BLaER1 treated with 17β-estradiol and CSF1 and Interleukin-3, amounts not matched to agents 10 nM and 100 nM (cell line): ENCODE measurements at regions not wholly inside any gene's neighbourhood (a gene's known extent, or its start where the extent isn't known, plus 50 kb on each side); places are given as distances from the start of the nearest gene placed in this dataset.
A peak's percentile ranks its signal among the peaks of the same experiment; 100 is the strongest.
"Not testable (repeated sequence)": the region's sequence is repeated elsewhere in the genome, so short reads cannot be mapped to it uniquely, and the experiment has no call there.

ENCODE experiments used
- H3K27ac ChIP-seq, 11 experiments: shearing (Covaris generic); formaldehyde crosslinking; 2 replicates each; pipeline ENCODE4 v1.8.1; 2022
- H3K27me3 ChIP-seq, 11 experiments: shearing (Covaris generic); formaldehyde crosslinking; 2 replicates each; pipeline ENCODE4 v1.8.1; 2022
- H3K36me3 ChIP-seq, 11 experiments: shearing (Covaris generic); formaldehyde crosslinking; 2 replicates each; pipeline ENCODE4 v1.8.1; 2022
- H3K4me1 ChIP-seq, 10 experiments: shearing (Covaris generic); formaldehyde crosslinking; 2 replicates each; pipeline ENCODE4 v1.8.1; 2022
- H3K4me2 ChIP-seq, 11 experiments: shearing (Covaris generic); formaldehyde crosslinking; 2 replicates each; pipeline ENCODE4 v1.8.1; 2022
- H3K4me3 ChIP-seq, 10 experiments: shearing (Covaris generic); formaldehyde crosslinking; 2 replicates each; pipeline ENCODE4 v1.8.1; 2022
- H3K9ac ChIP-seq, 11 experiments: shearing (Covaris generic); formaldehyde crosslinking; 2 replicates each; pipeline ENCODE4 v1.8.1; 2022
- H3K9me3 ChIP-seq, 11 experiments: shearing (Covaris generic); formaldehyde crosslinking; replicated peaks in 1 of 11; 2 replicates each; pipeline ENCODE4 v1.8.1; 2022
- H4K20me1 ChIP-seq, 11 experiments: shearing (Covaris generic); formaldehyde crosslinking; 2 replicates each; pipeline ENCODE4 v1.8.1; 2022
- Cebpa-rat ChIP-seq, 11 experiments: shearing (Covaris generic); IDR thresholded peaks; 2 replicates each; pipeline ENCODE4 v1.8.1; 2022

GRCh38 chr4:19230906-19231545 is 1020.7 kb upstream of the SLIT2 start:
- H3K9ac ChIP-seq, result no peak overlapping the region
- no peaks in the 10 kb centered on the region for H3K27me3 ChIP-seq
- no peak overlapping the region for H3K4me2 ChIP-seq
- TF ChIP-seq Cebpa-rat (IDR thresholded peaks at IDR 0.05), result no peak
- H3K4me3 ChIP-seq, result no peak overlapping the region
- no peaks in the 10 kb centered on the region for H3K4me1 ChIP-seq
- H3K36me3 ChIP-seq, result no peaks in the 10 kb centered on the region
- H3K27ac ChIP-seq, result no peak overlapping the region
- no peaks in the 10 kb centered on the region for H3K9me3 ChIP-seq
- H4K20me1 ChIP-seq, result no peaks in the 10 kb centered on the region

- no peak overlapping the region for H3K27ac ChIP-seq
- no peak overlapping the region for H3K4me2 ChIP-seq
- H4K20me1 ChIP-seq, result no peaks in the 10 kb centered on the region
- H3K9me3 ChIP-seq, result no peaks in the 10 kb centered on the region
- TF ChIP-seq Cebpa-rat (IDR thresholded peaks at IDR 0.05), result no peak
- H3K4me1 ChIP-seq, result no peaks in the 10 kb centered on the region
- H3K9ac ChIP-seq, result no peak overlapping the region
- no peak overlapping the region for H3K4me3 ChIP-seq
- no peaks in the 10 kb centered on the region for H3K27me3 ChIP-seq
- H3K36me3 ChIP-seq, result no peaks in the 10 kb centered on the region
Measured at GRCh38 chr4:19227701-19228100, 1024.0 kb upstream of the SLIT2 start.

GRCh38 chr4:19224820-19225219 is 1026.9 kb upstream of the SLIT2 start:
- H3K27me3 ChIP-seq, result no peaks in the 10 kb centered on the region
- H3K9ac ChIP-seq, result no peak overlapping the region
- no peaks in the 10 kb centered on the region for H3K36me3 ChIP-seq
- no peaks in the 10 kb centered on the region for H4K20me1 ChIP-seq
- TF ChIP-seq Cebpa-rat (IDR thresholded peaks at IDR 0.05), result no peak
- no peak overlapping the region for H3K27ac ChIP-seq
- no peaks in the 10 kb centered on the region for H3K9me3 ChIP-seq
- no peaks in the 10 kb centered on the region for H3K4me1 ChIP-seq
- no peak overlapping the region for H3K4me3 ChIP-seq
- no peak overlapping the region for H3K4me2 ChIP-seq

GRCh38 chr4:19216476-19216875 is 1035.2 kb upstream of the SLIT2 start:
- TF ChIP-seq Cebpa-rat (IDR thresholded peaks at IDR 0.05), result no peak
- H3K27ac ChIP-seq, result no peak overlapping the region
- H3K4me1 ChIP-seq, result no peaks in the 10 kb centered on the region
- H3K4me2 ChIP-seq, result no peak overlapping the region
- H3K27me3 ChIP-seq, result no peaks in the 10 kb centered on the region
- no peaks in the 10 kb centered on the region for H4K20me1 ChIP-seq
- no peak overlapping the region for H3K9ac ChIP-seq
- H3K9me3 ChIP-seq, result no peaks in the 10 kb centered on the region
- no peaks in the 10 kb centered on the region for H3K36me3 ChIP-seq
- no peak overlapping the region for H3K4me3 ChIP-seq

GRCh38 chr4:19214591-19215186 is 1037.0 kb upstream of the SLIT2 start:
- Histone ChIP-seq H3K4me3 (no peak overlapping the region), H3K27ac (no peak overlapping the region), H4K20me1 (no peaks in the 10 kb centered on the region), H3K36me3 (no peaks in the 10 kb centered on the region), H3K4me1 (peaks cover 0 to under 1% (median 0%) of the 10 kb centered on the region in 10 experiments; a peak in 1 of 20 replicates), H3K4me2 (no peak overlapping the region), H3K27me3 (no peaks in the 10 kb centered on the region), H3K9ac (no peak overlapping the region), H3K9me3 (0 out of 22 replicates have a peak, but pooled peaks cover 0 to 7% (median 0%) of the 10 kb centered on the region in 11 experiments)
- TF ChIP-seq Cebpa-rat (IDR thresholded peaks at IDR 0.05), result no peak

GRCh38 chr4:19213388-19213787 is 1038.3 kb upstream of the SLIT2 start:
- no peaks in the 10 kb centered on the region for H4K20me1 ChIP-seq
- H3K4me3 ChIP-seq, result no peak overlapping the region
- no peak overlapping the region for H3K9ac ChIP-seq
- 0 out of 22 replicates have a peak, but pooled peaks cover 0 to 7% (median 0%) of the 10 kb centered on the region in 11 experiments for H3K9me3 ChIP-seq
- H3K4me1 ChIP-seq, result peaks cover 0 to 6% (median 0%) of the 10 kb centered on the region in 10 experiments; a peak in 3 of 20 replicates
- H3K27me3 ChIP-seq, result no peaks in the 10 kb centered on the region
- H3K36me3 ChIP-seq, result no peaks in the 10 kb centered on the region
- no peak for TF ChIP-seq Cebpa-rat (IDR thresholded peaks at IDR 0.05)
- no peak overlapping the region for H3K27ac ChIP-seq
- no peak overlapping the region for H3K4me2 ChIP-seq

GRCh38 chr4:19205853-19206252 is 1045.9 kb upstream of the SLIT2 start:
- Histone ChIP-seq H3K4me2 (no peak overlapping the region), H3K9me3 (0 out of 22 replicates have a peak, but pooled peaks cover 0 to 7% (median 0%) of the 10 kb centered on the region in 11 experiments), H3K36me3 (no peaks in the 10 kb centered on the region), H3K4me3 (no peak overlapping the region), H3K9ac (no peak overlapping the region), H3K27me3 (no peaks in the 10 kb centered on the region), H3K4me1 (peaks cover 0 to 6% (median 0%) of the 10 kb centered on the region in 10 experiments; a peak in 3 of 20 replicates), H3K27ac (no peak overlapping the region), H4K20me1 (no peaks in the 10 kb centered on the region)
- TF ChIP-seq Cebpa-rat (IDR thresholded peaks at IDR 0.05), result no peak

- not testable (repeated sequence) for H4K20me1 ChIP-seq, H3K9ac ChIP-seq, H3K36me3 ChIP-seq, H3K9me3 ChIP-seq, H3K27ac ChIP-seq, H3K27me3 ChIP-seq, H3K4me3 ChIP-seq, H3K4me2 ChIP-seq
- H3K4me1 ChIP-seq, result peaks cover 7 to 11% (median 9%) of the 10 kb centered on the region in 10 experiments; a peak in 16 of 20 replicates
Measured at GRCh38 chr4:19197838-19198237, 1053.9 kb upstream of the SLIT2 start.

GRCh38 chr4:19195696-19196095 is 1056.0 kb upstream of the SLIT2 start:
- Histone ChIP-seq H3K4me3 (no peak overlapping the region), H4K20me1 (no peaks in the 10 kb centered on the region), H3K9ac (no peak overlapping the region), H3K4me1 (peaks cover 7 to 11% (median 9%) of the 10 kb centered on the region in 10 experiments; a peak in 16 of 20 replicates), H3K4me2 (peak overlapping the region in 8 of 11 experiments; percentile 23 to 52 (median 43); a peak in 16 of 22 replicates), H3K36me3 (no peaks in the 10 kb centered on the region), H3K27ac (no peak overlapping the region), H3K27me3 (no peaks in the 10 kb centered on the region), H3K9me3 (no peaks in the 10 kb centered on the region)
- no peak for TF ChIP-seq Cebpa-rat (IDR thresholded peaks at IDR 0.05)

- Histone ChIP-seq H3K4me3 (no peak overlapping the region), H3K36me3 (no peaks in the 10 kb centered on the region), H3K4me1 (peaks cover 7 to 11% (median 9%) of the 10 kb centered on the region in 10 experiments; a peak in 16 of 20 replicates), H3K27ac (no peak overlapping the region), H4K20me1 (no peaks in the 10 kb centered on the region), H3K9me3 (no peaks in the 10 kb centered on the region), H3K9ac (no peak overlapping the region), H3K4me2 (no peak overlapping the region), H3K27me3 (no peaks in the 10 kb centered on the region)
- TF ChIP-seq Cebpa-rat (IDR thresholded peaks at IDR 0.05), result no peak
Measured at GRCh38 chr4:19194672-19195071, 1057.0 kb upstream of the SLIT2 start.
